Stomach (tissue), 8 donors: ENCODE measurements at regions not wholly inside any gene's neighbourhood (a gene's known extent, or its start where the extent isn't known, plus 50 kb on each side); places are given as distances from the start of the nearest gene placed in this dataset.

ENCODE experiments used
- DNase-seq, 2 donors: peaks; one replicate each; pipeline versions ENCODE4 v3.0.0 to v3.0.0-alpha.2; 2013 to 2019
- H3K27ac ChIP-seq, 5 donors: fragments of 200-600 bp in 4 of 5; sonication (generic) in 4 of 5; one replicate each; pipeline ENCODE4 v1.5.1; 2013 to 2019; ENCODE audit warnings: mild to moderate bottlenecking in 1 of 5, moderate library complexity in 1 of 5
- H3K27me3 ChIP-seq, 3 donors: fragments of 200-600 bp; sonication (generic); one replicate each; pipeline ENCODE4 v1.5.1; 2017 to 2019; ENCODE audit warnings: mixed run types in 1 of 3
- H3K36me3 ChIP-seq, 4 donors: fragments of 200-600 bp; sonication (generic); 1 replicate in 3 of 4; 2 replicates in 1 of 4; pipeline ENCODE4 v1.5.1; 2016 to 2019
- H3K4me1 ChIP-seq, 4 donors: fragments of 200-600 bp; sonication (generic); one replicate each; pipeline ENCODE4 v1.5.1; 2016 to 2019
- H3K4me3 ChIP-seq, 4 donors: fragments of 200-600 bp; sonication (generic) in 3 of 4; one replicate each; pipeline ENCODE4 v1.5.1; 2016 to 2019; ENCODE audit warnings: mild to moderate bottlenecking in 1 of 4
- H3K9me3 ChIP-seq, 4 donors: fragments of 200-600 bp; sonication (generic); one replicate each; pipeline ENCODE4 v1.5.1; 2016 to 2019
- CTCF ChIP-seq, 7 experiments: fragments of 450-650 bp in 4 of 7; fragments of 200-600 bp in 3 of 7; sonication (generic) in 3 of 7; IDR thresholded peaks; one replicate each; pipeline ENCODE4 v1.5.1; 2016 to 2019; ENCODE audit warnings: antibody characterized with exemption in 7 of 7, control low read depth in 2 of 7, mild to moderate bottlenecking in 1 of 7
- EP300 ChIP-seq: sonication (generic); formaldehyde crosslinking; IDR thresholded peaks from one replicate; pipeline ENCODE4 v1.6.1; 2017; ENCODE audit warnings: antibody characterized with exemption
- POLR2A ChIP-seq, 4 donors: fragments of 450-650 bp; IDR thresholded peaks; one replicate each; pipeline ENCODE4 v1.6.1; 2016; ENCODE audit warnings: antibody characterized with exemption in 4 of 4, control low read depth in 2 of 4, mild to moderate bottlenecking in 1 of 4, moderate library complexity in 1 of 4
- POLR2AphosphoS5 ChIP-seq, 3 donors: sonication (generic); formaldehyde crosslinking; IDR thresholded peaks; one replicate each; pipeline ENCODE4 v1.6.1; 2016; ENCODE audit warnings: antibody characterized with exemption in 3 of 3
- WGBS, 5 donors: extraction: QIAGEN DNeasy Blood & Tissue Kit in 3 of 5; methylation state at CpG; one replicate each; pipeline versions ENCODE4 v1.1.5 to v1.1.7; 2013 to 2018; 5-methylcytosine and 5-hydroxymethylcytosine counted together
- intact Hi-C: fragments of 100-400 bp; cut with DNase I; formaldehyde crosslinking; loops from one replicate; pipeline ENCODE4 v1.15.1; 2023; ENCODE audit warnings: low total_unique reads
- donor health status: healthy with polysubstance abuse.
- donor health status: Bipolar disorder and iron deficiency.
- donor health status: healthy.

DNA sequence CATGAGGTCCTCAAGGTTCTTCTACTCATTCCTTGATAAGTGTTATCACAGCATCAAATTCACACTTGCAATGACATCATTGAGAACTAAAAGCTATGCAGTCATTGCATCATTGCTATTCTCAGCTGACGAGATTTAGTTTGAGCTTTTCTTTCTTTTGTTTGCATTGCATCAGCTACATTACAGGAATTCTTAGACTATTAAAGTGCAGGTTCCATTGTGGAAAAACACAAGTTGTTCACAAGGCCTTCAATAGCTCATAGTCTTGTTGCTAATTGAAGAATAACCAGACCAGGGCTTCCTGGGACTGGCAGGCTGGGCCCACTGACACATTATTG is 139.3 kb downstream of the CXCL12 start:
- TF ChIP-seq EP300 (no peak), CTCF (IDR thresholded peaks at IDR 0.05) (no peak), POLR2A (IDR thresholded peaks at IDR 0.05) (no peak), POLR2AphosphoS5 (IDR thresholded peaks at IDR 0.05) (no peak)
- DNase-seq: no peak
- intact Hi-C loops: no loop called here

DNA sequence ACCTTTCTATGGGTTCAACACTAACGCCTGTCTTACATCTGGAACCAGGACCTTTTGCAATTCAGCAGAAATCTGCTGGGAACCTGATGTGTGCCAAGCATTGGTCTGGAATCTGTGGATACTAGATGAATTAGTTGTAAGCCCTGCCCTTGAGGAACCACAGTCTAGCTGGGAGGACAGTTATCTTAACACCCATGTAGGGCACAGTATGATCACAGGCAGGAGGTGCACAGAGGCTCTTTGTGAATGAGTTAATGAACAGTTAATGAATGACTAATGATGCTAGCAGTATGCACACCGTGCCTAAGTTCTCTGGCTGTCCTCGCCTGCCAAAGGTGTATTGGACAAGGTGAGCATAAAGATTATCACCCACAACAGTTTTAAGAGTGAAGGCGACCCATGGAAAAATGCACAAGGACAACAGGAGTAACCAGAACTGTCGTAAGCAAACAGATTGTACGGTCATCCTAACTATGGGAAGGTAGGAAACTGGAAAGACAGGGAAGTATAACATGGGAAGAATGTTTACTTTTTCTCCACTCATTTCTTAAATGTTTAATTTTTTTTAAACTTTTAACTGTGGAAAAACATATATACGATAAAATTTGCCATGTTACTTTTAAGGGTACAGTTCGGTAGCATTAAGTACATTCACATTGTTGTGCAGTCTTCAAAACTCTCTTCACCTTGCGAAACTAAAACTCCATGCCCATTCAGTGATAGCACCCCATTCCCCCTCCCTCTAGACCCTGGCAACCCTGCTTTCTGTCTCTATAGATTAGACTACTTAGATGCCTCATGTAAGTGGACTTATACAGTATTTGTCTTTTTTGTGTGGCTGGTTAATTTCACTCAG is 139.9 kb downstream of the CXCL12 start:
- no peak overlapping the region for H3K27ac ChIP-seq

More for the DNA sequence above, 139.3 kb downstream of the CXCL12 start:
- no peak overlapping the region for H3K4me3 ChIP-seq
- H3K4me1 ChIP-seq: no peaks in the 10 kb centered on the region
- no peaks in the 10 kb centered on the region for H3K9me3 ChIP-seq
- peaks cover 0 to 4% (median 0%) of the 10 kb centered on the region in 3 donors for H3K27me3 ChIP-seq
- no peak overlapping the region for H3K27ac ChIP-seq
- 29 to 59% (median 50%) methylated on average over 1 of the region's 1 CpG for WGBS, 5 donors
- H3K36me3 ChIP-seq: no peaks in the 10 kb centered on the region

DNA sequence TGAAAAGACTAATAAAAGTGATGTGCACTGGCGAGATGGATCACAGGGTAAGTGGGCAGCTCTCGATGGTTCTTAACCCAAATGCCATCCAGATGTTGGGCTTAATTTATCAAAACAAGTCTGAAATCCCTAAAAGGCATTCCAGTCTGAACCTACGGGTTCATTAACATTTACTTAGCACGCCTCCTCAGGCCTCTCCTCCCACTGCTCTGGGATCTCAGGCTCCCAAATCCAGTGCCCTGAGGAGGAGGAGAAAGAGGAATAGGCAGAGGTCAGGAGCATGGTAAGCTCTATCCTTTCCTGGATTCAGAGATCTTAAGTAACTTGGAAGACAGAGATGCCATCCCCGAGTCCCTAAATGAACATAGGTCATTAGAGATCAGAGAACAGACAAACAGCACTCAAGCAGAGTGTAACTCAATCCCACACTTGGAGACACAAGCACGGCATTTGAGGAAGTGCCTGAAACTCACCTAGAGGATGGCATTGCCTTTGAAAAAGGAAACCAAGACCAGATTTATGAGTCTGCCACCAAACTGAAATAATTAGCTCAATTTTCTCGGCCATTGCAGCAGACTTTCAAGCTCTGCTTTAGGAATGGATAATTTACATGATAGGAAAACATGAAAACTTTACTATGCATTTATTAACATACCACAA is 140.9 kb downstream of the CXCL12 start:
- no peak overlapping the region for H3K27ac ChIP-seq
- H3K4me3 ChIP-seq: no peak overlapping the region
- H3K36me3 ChIP-seq: no peaks in the 10 kb centered on the region
- no peak for DNase-seq
- 81 to 86% (median 83%) methylated on average over 7 of the region's 7 CpGs for WGBS, 5 donors
- H3K4me1 ChIP-seq: no peaks in the 10 kb centered on the region
- H3K9me3 ChIP-seq: no peaks in the 10 kb centered on the region
- TF ChIP-seq POLR2A (IDR thresholded peaks at IDR 0.05): no peak
- no peak for TF ChIP-seq CTCF (IDR thresholded peaks at IDR 0.05)
- TF ChIP-seq EP300: no peak
- no peak for TF ChIP-seq POLR2AphosphoS5 (IDR thresholded peaks at IDR 0.05)
- no peaks in the 10 kb centered on the region for H3K27me3 ChIP-seq
- intact Hi-C loops: no loop called here

More for the DNA sequence above, 139.9 kb downstream of the CXCL12 start:
- intact Hi-C loops: no loop called here
- no peak for DNase-seq
- WGBS, 5 donors: 69 to 82% (median 74%) methylated on average over 9 of the region's 9 CpGs
- H3K36me3 ChIP-seq: no peaks in the 10 kb centered on the region
- no peak overlapping the region for H3K4me3 ChIP-seq
- no peaks in the 10 kb centered on the region for H3K9me3 ChIP-seq
- TF ChIP-seq POLR2AphosphoS5 (IDR thresholded peaks at IDR 0.05): no peak
- no peak for TF ChIP-seq EP300
- TF ChIP-seq POLR2A (IDR thresholded peaks at IDR 0.05): no peak
- TF ChIP-seq CTCF (IDR thresholded peaks at IDR 0.05): no peak
- no peaks in the 10 kb centered on the region for H3K4me1 ChIP-seq
- peaks cover 0 to 4% (median 0%) of the 10 kb centered on the region in 3 donors for H3K27me3 ChIP-seq

- no peaks in the 10 kb centered on the region for H3K4me1 ChIP-seq
- intact Hi-C loops: no loop called here
- DNase-seq: no peak
- 73 to 87% (median 78%) methylated on average over 3 of the region's 3 CpGs for WGBS, 5 donors
- no peak overlapping the region for H3K27ac ChIP-seq
- TF ChIP-seq POLR2A (IDR thresholded peaks at IDR 0.05) (no peak), CTCF (IDR thresholded peaks at IDR 0.05) (no peak), EP300 (no peak), POLR2AphosphoS5 (IDR thresholded peaks at IDR 0.05) (no peak)
- H3K36me3 ChIP-seq: no peaks in the 10 kb centered on the region
- H3K4me3 ChIP-seq: no peak overlapping the region
- no peaks in the 10 kb centered on the region for H3K27me3 ChIP-seq
- no peaks in the 10 kb centered on the region for H3K9me3 ChIP-seq
Observed at GRCh38 chr10:44242826-44243225, 142.1 kb downstream of the CXCL12 start.
